GM12872 (cell line): ENCODE measurements at regions not wholly inside any gene's neighbourhood (a gene's known extent, or its start where the extent isn't known, plus 50 kb on each side); places are given as distances from the start of the nearest gene placed in this dataset.
A peak's percentile ranks its signal among the peaks of the same experiment; 100 is the strongest.

Experiments
- CTCF ChIP-seq: IDR thresholded peaks from 3 replicates; pipeline ENCODE4 v1.5.1; 2011; ENCODE audit warnings: low read depth, mild to moderate bottlenecking, low read length, moderate library complexity; ENCODE audit not compliant: insufficient read depth

- peak; percentile 36; the same call in 2 of the 3 replicates for TF ChIP-seq CTCF
These were observed 60.5 kb upstream of the KLF13 start for GRCh38 chr15:31265871-31266711.

GRCh38 chr15:31266712-31267111 is 59.9 kb upstream of the KLF13 start:
- no peak for TF ChIP-seq CTCF

- no peak for TF ChIP-seq CTCF
These were observed 59.2 kb upstream of the KLF13 start for GRCh38 chr15:31267161-31268107.

GRCh38 chr15:31268108-31268501 is 58.5 kb upstream of the KLF13 start:
- TF ChIP-seq CTCF = no peak

- TF ChIP-seq CTCF = no peak
These were observed 57.5 kb upstream of the KLF13 start for GRCh38 chr15:31268911-31269784.

GRCh38 chr15:31269816-31270575 is 56.6 kb upstream of the KLF13 start:
- no peak for TF ChIP-seq CTCF
